ENCODE measurements at regions not wholly inside any gene's neighbourhood (a gene's known extent, or its start where the extent isn't known, plus 50 kb on each side); places are given as distances from the start of the nearest gene placed in this dataset.

- H3K27me3 ChIP-seq, result no peaks in the 10 kb centered on the region
- H3K9me3 ChIP-seq, result no peaks in the 10 kb centered on the region
- no peaks in the 10 kb centered on the region for H3K36me3 ChIP-seq
- no peak for DNase-seq
- H3K4me3 ChIP-seq, result no peak overlapping the region
These were observed 129.0 kb upstream of the JARID2 start for GRCh38 chr6:15116889-15117288.

GRCh38 chr6:15121443-15121842 is 124.4 kb upstream of the JARID2 start:
- no peaks in the 10 kb centered on the region for H3K27me3 ChIP-seq
- H3K36me3 ChIP-seq, result no peaks in the 10 kb centered on the region
- no peak overlapping the region for H3K4me3 ChIP-seq
- H3K9me3 ChIP-seq, result no peaks in the 10 kb centered on the region
- DNase-seq, result no peak

- Histone ChIP-seq H3K36me3 (no peaks in the 10 kb centered on the region), H3K4me3 (no peak overlapping the region), H3K27me3 (no peaks in the 10 kb centered on the region), H3K9me3 (no peaks in the 10 kb centered on the region)
- no peak for DNase-seq
These were observed 123.8 kb upstream of the JARID2 start for GRCh38 chr6:15121977-15122550.

GRCh38 chr6:15129887-15130286 is 116.0 kb upstream of the JARID2 start:
- no peaks in the 10 kb centered on the region for H3K27me3 ChIP-seq
- no peaks in the 10 kb centered on the region for H3K36me3 ChIP-seq
- no peak for DNase-seq
- H3K4me3 ChIP-seq, result no peak overlapping the region
- H3K9me3 ChIP-seq, result no peaks in the 10 kb centered on the region

GRCh38 chr6:15131234-15131633 is 114.6 kb upstream of the JARID2 start:
- Histone ChIP-seq H3K4me3 (no peak overlapping the region), H3K27me3 (no peaks in the 10 kb centered on the region), H3K36me3 (no peaks in the 10 kb centered on the region), H3K9me3 (no peaks in the 10 kb centered on the region)
- DNase-seq, result no peak

GRCh38 chr6:15131651-15132061 is 114.2 kb upstream of the JARID2 start:
- no peak overlapping the region for H3K4me3 ChIP-seq
- H3K9me3 ChIP-seq, result no peaks in the 10 kb centered on the region
- H3K36me3 ChIP-seq, result no peaks in the 10 kb centered on the region
- no peaks in the 10 kb centered on the region for H3K27me3 ChIP-seq
- no peak for DNase-seq

- Histone ChIP-seq H3K4me3 (no peak overlapping the region), H3K36me3 (no peaks in the 10 kb centered on the region), H3K27me3 (no peaks in the 10 kb centered on the region), H3K9me3 (no peaks in the 10 kb centered on the region)
- no peak for DNase-seq
These were observed 113.7 kb upstream of the JARID2 start for GRCh38 chr6:15132167-15132566.

- peak; percentile 91 for DNase-seq
- Histone ChIP-seq H3K36me3 (no peaks in the 10 kb centered on the region), H3K4me3 (no peak overlapping the region), H3K27me3 (no peaks in the 10 kb centered on the region), H3K9me3 (no peaks in the 10 kb centered on the region)
These were observed 112.8 kb upstream of the JARID2 start for GRCh38 chr6:15132854-15133670.

- Histone ChIP-seq H3K9me3 (no peaks in the 10 kb centered on the region), H3K4me3 (no peak overlapping the region), H3K36me3 (no peaks in the 10 kb centered on the region), H3K27me3 (no peaks in the 10 kb centered on the region)
- no peak for DNase-seq
These were observed 108.8 kb upstream of the JARID2 start for GRCh38 chr6:15137086-15137485.

GRCh38 chr6:15143086-15143485 is 102.8 kb upstream of the JARID2 start:
- no peaks in the 10 kb centered on the region for H3K9me3 ChIP-seq
- H3K36me3 ChIP-seq, result no peaks in the 10 kb centered on the region
- no peak for DNase-seq
- H3K4me3 ChIP-seq, result no peak overlapping the region
- H3K27me3 ChIP-seq, result no peaks in the 10 kb centered on the region

- DNase-seq, result no peak
- H3K27me3 ChIP-seq, result no peaks in the 10 kb centered on the region
- no peak overlapping the region for H3K4me3 ChIP-seq
- H3K36me3 ChIP-seq, result no peaks in the 10 kb centered on the region
- no peaks in the 10 kb centered on the region for H3K9me3 ChIP-seq
These were observed 102.3 kb upstream of the JARID2 start for GRCh38 chr6:15143540-15143939.

GRCh38 chr6:15145821-15146220 is 100.0 kb upstream of the JARID2 start:
- H3K27me3 ChIP-seq, result no peaks in the 10 kb centered on the region
- no peaks in the 10 kb centered on the region for H3K9me3 ChIP-seq
- no peaks in the 10 kb centered on the region for H3K36me3 ChIP-seq
- no peak for DNase-seq
- no peak overlapping the region for H3K4me3 ChIP-seq

- no peak for DNase-seq
- H3K9me3 ChIP-seq, result no peaks in the 10 kb centered on the region
- H3K27me3 ChIP-seq, result no peaks in the 10 kb centered on the region
- no peak overlapping the region for H3K4me3 ChIP-seq
- no peaks in the 10 kb centered on the region for H3K36me3 ChIP-seq
These were observed 98.0 kb upstream of the JARID2 start for GRCh38 chr6:15147827-15148226.

- Histone ChIP-seq H3K27me3 (no peaks in the 10 kb centered on the region), H3K36me3 (no peaks in the 10 kb centered on the region), H3K4me3 (no peak overlapping the region), H3K9me3 (no peaks in the 10 kb centered on the region)
- peak; percentile 50 for DNase-seq
These were observed 97.4 kb upstream of the JARID2 start for GRCh38 chr6:15148356-15148946.

- H3K36me3 ChIP-seq, result no peaks in the 10 kb centered on the region
These were observed 95.7 kb upstream of the JARID2 start for GRCh38 chr6:15150207-15150606.

GRCh38 chr6:15152700-15153099 is 93.2 kb upstream of the JARID2 start:
- DNase-seq, result no peak
- no peaks in the 10 kb centered on the region for H3K27me3 ChIP-seq
- no peaks in the 10 kb centered on the region for H3K36me3 ChIP-seq
- H3K4me3 ChIP-seq, result no peak overlapping the region
- no peaks in the 10 kb centered on the region for H3K9me3 ChIP-seq

More at GRCh38 chr6:15150207-15150606, 95.7 kb upstream of the JARID2 start:
- H3K4me3 ChIP-seq, result no peak overlapping the region
- H3K9me3 ChIP-seq, result no peaks in the 10 kb centered on the region
- DNase-seq, result no peak
- no peaks in the 10 kb centered on the region for H3K27me3 ChIP-seq

- H3K27me3 ChIP-seq, result no peaks in the 10 kb centered on the region
These were observed 92.7 kb upstream of the JARID2 start for GRCh38 chr6:15153191-15153590.

GRCh38 chr6:15157479-15157878 is 88.4 kb upstream of the JARID2 start:
- no peak for DNase-seq
- Histone ChIP-seq H3K9me3 (no peaks in the 10 kb centered on the region), H3K27me3 (no peaks in the 10 kb centered on the region), H3K36me3 (no peaks in the 10 kb centered on the region), H3K4me3 (no peak overlapping the region)

More at GRCh38 chr6:15153191-15153590, 92.7 kb upstream of the JARID2 start:
- H3K4me3 ChIP-seq, result no peak overlapping the region
- H3K36me3 ChIP-seq, result no peaks in the 10 kb centered on the region
- no peaks in the 10 kb centered on the region for H3K9me3 ChIP-seq
- no peak for DNase-seq
